ENCODE measurements at regions not wholly inside any gene's neighbourhood (a gene's known extent, or its start where the extent isn't known, plus 50 kb on each side); places are given as distances from the start of the nearest gene placed in this dataset.

GRCh38 chr9:115200711-115201505, 83.0 kb upstream of the TNC start:
- TF ChIP-seq CTCF (IDR thresholded peaks at IDR 0.05; ENCODE audit: low read depth, low read length, missing control alignments) = no peak
- no peak for DNase-seq (ENCODE audit: extremely low read depth, low read depth)
- no peak overlapping the region for H3K4me3 ChIP-seq (replicated peaks; ENCODE audit: low read depth, low read length)

DNA sequence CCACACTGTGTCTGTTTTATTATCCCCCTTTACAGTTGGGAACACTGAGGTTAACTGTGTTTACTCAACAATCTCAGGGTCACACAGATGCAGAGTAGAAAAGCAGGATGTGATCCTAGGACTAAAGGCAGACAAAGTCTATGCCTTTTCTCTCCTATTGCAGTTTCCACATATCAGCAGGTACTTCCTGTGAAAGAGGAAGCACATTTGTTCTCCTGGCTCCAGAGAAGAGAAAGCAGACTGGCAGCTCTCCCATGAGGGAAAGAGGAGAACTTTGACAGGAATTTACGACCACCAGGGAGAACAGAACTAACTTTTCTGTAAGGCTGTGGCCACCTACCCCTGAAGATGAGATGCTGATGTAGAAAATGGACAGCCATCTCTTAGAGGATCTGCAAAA, 84.2 kb upstream of the TNC start:
- no peak overlapping the region for H3K4me3 ChIP-seq (replicated peaks; ENCODE audit: low read depth, low read length)
- no peak for TF ChIP-seq CTCF (IDR thresholded peaks at IDR 0.05; ENCODE audit: low read depth, low read length, missing control alignments)
- DNase-seq (ENCODE audit: extremely low read depth, low read depth) = no peak

DNA sequence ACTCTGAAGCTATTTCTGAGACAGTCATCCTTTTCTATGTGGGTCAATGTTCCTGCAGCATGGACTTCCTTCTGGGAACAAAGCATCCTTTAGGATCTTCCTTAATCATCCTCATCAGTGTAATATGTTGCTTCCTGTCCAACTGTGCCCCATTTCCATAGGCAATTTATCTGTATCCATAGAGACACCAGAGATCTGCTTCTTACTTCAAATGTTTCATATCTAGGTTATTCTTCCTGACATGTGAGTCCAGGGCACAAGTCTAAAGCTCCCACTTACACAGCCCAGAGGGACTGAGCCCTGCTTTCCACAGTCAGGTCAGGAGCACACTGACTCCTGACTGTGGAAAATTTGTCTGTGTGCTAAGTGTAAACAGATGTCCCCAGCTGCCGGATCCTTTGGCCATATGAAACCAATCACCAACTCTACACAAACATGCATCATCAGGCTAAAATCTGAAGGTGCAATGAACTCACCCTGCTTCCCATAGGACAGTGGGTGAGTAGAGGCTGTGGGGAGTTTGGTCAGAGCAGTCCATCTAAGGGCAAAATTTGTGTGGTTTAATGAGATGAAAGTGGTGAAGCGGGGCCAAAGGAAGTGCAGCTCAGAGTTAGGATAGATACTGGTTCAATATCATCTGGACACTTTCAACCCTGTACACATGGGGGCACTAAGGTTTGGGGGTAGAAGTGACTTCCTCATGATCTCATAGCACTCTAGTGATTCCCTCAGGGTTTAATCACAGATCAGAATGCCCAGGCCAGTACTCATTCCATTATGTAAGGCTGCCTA, 85.2 kb upstream of the TNC start:
- peak; percentile 97 for DNase-seq (ENCODE audit: extremely low read depth, low read depth)
- TF ChIP-seq CTCF (IDR thresholded peaks at IDR 0.05; ENCODE audit: low read depth, low read length, missing control alignments) = no peak
- H3K4me3 ChIP-seq (replicated peaks; ENCODE audit: low read depth, low read length) = no peak overlapping the region

DNA sequence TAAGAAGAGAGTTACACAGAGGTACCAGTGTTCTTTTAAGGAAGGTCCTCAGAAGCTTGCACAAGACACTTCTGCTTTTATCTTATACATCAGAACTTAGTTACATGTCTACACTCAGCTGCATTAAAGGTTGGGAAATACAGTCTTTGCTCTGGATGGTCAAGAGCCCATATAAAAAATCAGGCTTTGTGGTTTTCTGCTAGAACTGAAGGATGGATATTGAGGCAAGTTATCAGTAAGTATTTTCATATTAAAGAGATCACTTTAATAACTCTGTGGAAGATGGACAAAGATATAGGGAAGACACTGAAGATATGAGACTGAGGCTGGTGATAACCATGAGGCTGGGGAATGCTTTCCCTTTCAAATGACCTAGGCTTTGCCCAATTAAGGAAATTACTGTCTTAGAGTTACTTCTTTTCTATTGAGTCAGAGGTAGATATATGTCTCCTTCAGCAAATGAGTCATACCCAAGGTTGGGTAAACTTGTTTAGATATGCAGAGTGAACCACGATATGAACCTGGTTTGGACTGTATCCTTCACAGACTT, 87.0 kb upstream of the TNC start:
- no peak overlapping the region for H3K4me3 ChIP-seq (replicated peaks; ENCODE audit: low read depth, low read length)
- no peak for TF ChIP-seq CTCF (IDR thresholded peaks at IDR 0.05; ENCODE audit: low read depth, low read length, missing control alignments)
- DNase-seq (ENCODE audit: extremely low read depth, low read depth) = peak; percentile 69

GRCh38 chr9:115207003-115207836, 89.3 kb upstream of the TNC start:
- DNase-seq (ENCODE audit: extremely low read depth, low read depth) = no peak
- H3K4me3 ChIP-seq (replicated peaks; ENCODE audit: low read depth, low read length) = no peak overlapping the region

More at GRCh38 chr9:115207003-115207836, 89.3 kb upstream of the TNC start:
- TF ChIP-seq CTCF (IDR thresholded peaks at IDR 0.05; ENCODE audit: low read depth, low read length, missing control alignments) = no peak

All from HFF-Myc (cell line).